H1 (cell line): ENCODE measurements at regions not wholly inside any gene's neighbourhood (a gene's known extent, or its start where the extent isn't known, plus 50 kb on each side); places are given as distances from the start of the nearest gene placed in this dataset.

Experiments used
- ATF2 ChIP-seq: IDR thresholded peaks from 2 replicates; pipeline ENCODE4 v1.6.1; 2012; ENCODE audit warnings: low read length, inconsistent platforms
- CHD2 ChIP-seq: IDR thresholded peaks from 2 replicates; pipeline ENCODE4 v1.6.1; 2012; ENCODE audit warnings: low read length, improper control_type of control experiment
- CTCF ChIP-seq, 3 experiments: IDR thresholded peaks; 1 replicate in 2 of 3; 2 replicates in 1 of 3; pipeline versions ENCODE4 v1.5.1 to v1.6.1; 2011; ENCODE audit warnings: low read length in 3 of 3, mild to moderate bottlenecking in 3 of 3, inconsistent platforms in 2 of 3, low read depth in 1 of 3, moderate library complexity in 1 of 3; ENCODE audit not compliant: insufficient read depth in 1 of 3; ENCODE audit errors: control extremely low read depth in 1 of 3
- EGR1 ChIP-seq: IDR thresholded peaks from 2 replicates; pipeline ENCODE4 v1.6.1; 2011; ENCODE audit warnings: low read depth, low read length, borderline replicate concordance
- EZH2 ChIP-seq: fragments of 200-600 bp; sonication (generic); IDR thresholded peaks from 2 replicates; pipeline ENCODE4 v1.7.1; 2012; ENCODE audit warnings: low read depth, mild to moderate bottlenecking, moderate library complexity, low read length, inconsistent platforms; ENCODE audit not compliant: severe bottlenecking
- HDAC6 ChIP-seq: IDR thresholded peaks from one replicate; pipeline ENCODE4 v1.7.1; 2012; ENCODE audit warnings: low read depth, mild to moderate bottlenecking, inconsistent platforms, low read length, moderate library complexity
- JUND ChIP-seq: IDR thresholded peaks from 2 replicates; pipeline ENCODE4 v1.6.1; 2011; ENCODE audit warnings: mild to moderate bottlenecking, improper control_type of control experiment, low read length
- PHF8 ChIP-seq: fragments of 200-600 bp; sonication (generic); conservative IDR thresholded peaks from 2 replicates; pipeline ENCODE4 v1.7.1; 2012; ENCODE audit warnings: low read depth, mild to moderate bottlenecking, inconsistent platforms, low read length, moderate library complexity
- POLR2AphosphoS5 ChIP-seq: IDR thresholded peaks from 2 replicates; pipeline ENCODE4 v1.6.1; 2011; ENCODE audit warnings: low read depth, low read length
- RXRA ChIP-seq: IDR thresholded peaks from 2 replicates; pipeline ENCODE4 v1.6.1; 2011; ENCODE audit warnings: low read depth, mild to moderate bottlenecking, low read length, moderate library complexity; ENCODE audit not compliant: insufficient read depth
- SAP30 ChIP-seq: fragments of 300-600 bp; sonication (generic); IDR thresholded peaks from 2 replicates; pipeline ENCODE4 v1.7.1; 2012; ENCODE audit warnings: low read length, moderate library complexity, mild to moderate bottlenecking, inconsistent platforms; ENCODE audit not compliant: insufficient read depth, insufficient replicate concordance
- SP1 ChIP-seq: IDR thresholded peaks from 2 replicates; pipeline ENCODE4 v1.6.1; 2011; ENCODE audit warnings: low read depth, low read length
- YY1 ChIP-seq: IDR thresholded peaks from 2 replicates; pipeline ENCODE4 v1.6.1; 2011; ENCODE audit warnings: low read depth, mild to moderate bottlenecking, low read length

- TF ChIP-seq POLR2AphosphoS5 = no peak
- no peak for TF ChIP-seq CTCF (IDR thresholded peaks at IDR 0.05; ENCODE audit: control extremely low read depth in 1 of 3, insufficient read depth in 1 of 3, low read depth in 1 of 3, low read length in 3 of 3)
- no peak for TF ChIP-seq ATF2
- TF ChIP-seq RXRA = no peak
- no peak for TF ChIP-seq YY1
- TF ChIP-seq JUND = no peak
- no peak for TF ChIP-seq PHF8
- no peak for TF ChIP-seq SAP30
- TF ChIP-seq EZH2 = no peak
- no peak for TF ChIP-seq SP1
- TF ChIP-seq CHD2 = no peak
- no peak for TF ChIP-seq HDAC6
- no peak for TF ChIP-seq EGR1
These were observed 713.0 kb downstream of the BRINP3 start for GRCh38 chr1:189764391-189765320.
